ENCODE measurements at regions not wholly inside any gene's neighbourhood (a gene's known extent, or its start where the extent isn't known, plus 50 kb on each side); places are given as distances from the start of the nearest gene placed in this dataset.

DNA sequence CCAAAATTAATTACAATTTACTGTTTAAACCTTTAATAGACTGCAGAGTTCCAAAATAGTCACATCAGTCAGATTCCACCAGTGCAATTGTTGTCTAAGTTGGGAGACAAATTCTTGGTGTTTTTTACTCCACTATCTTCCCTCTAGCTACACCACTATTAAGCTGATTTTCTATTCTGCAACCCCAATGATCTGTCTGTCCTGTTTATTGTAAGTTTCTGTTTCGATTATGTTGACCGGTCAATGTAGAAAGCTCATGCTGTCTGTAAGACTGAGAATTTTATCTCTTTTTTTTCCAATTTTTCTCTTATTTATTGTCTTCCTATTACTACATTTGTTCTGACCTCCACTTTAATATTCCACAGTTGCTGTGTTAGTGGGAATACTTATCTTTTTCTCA, 557.5 kb downstream of the SH2D4B start:
- no peak overlapping the region for H3K4me3 ChIP-seq (ENCODE audit: low read depth, low read length)
- TF ChIP-seq, protein P1, sequence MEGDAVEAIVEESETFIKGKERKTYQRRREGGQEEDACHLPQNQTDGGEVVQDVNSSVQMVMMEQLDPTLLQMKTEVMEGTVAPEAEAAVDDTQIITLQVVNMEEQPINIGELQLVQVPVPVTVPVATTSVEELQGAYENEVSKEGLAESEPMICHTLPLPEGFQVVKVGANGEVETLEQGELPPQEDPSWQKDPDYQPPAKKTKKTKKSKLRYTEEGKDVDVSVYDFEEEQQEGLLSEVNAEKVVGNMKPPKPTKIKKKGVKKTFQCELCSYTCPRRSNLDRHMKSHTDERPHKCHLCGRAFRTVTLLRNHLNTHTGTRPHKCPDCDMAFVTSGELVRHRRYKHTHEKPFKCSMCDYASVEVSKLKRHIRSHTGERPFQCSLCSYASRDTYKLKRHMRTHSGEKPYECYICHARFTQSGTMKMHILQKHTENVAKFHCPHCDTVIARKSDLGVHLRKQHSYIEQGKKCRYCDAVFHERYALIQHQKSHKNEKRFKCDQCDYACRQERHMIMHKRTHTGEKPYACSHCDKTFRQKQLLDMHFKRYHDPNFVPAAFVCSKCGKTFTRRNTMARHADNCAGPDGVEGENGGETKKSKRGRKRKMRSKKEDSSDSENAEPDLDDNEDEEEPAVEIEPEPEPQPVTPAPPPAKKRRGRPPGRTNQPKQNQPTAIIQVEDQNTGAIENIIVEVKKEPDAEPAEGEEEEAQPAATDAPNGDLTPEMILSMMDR (IDR thresholded peaks at IDR 0.05; ENCODE audit: low read depth, low read length), result no peak

DNA sequence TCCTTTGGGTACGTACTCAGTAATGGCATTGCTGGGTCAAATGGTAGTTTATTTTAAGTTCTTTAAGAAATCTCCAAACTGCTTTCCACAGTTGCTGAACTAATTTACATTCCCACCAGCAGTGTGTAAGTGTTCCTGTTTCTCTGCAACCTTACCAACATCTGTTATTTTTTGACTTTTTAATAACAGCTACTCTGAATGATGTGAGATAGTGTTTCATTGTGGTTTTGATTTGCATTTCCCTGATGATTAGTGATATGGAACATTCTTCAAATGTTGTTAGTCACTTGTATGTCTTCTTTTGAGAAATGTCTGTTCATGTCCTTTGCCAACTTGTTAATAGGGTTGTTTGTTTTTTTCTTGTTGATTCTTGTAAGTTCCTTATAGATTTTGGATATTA, 558.9 kb downstream of the SH2D4B start:
- no peak overlapping the region for H3K4me3 ChIP-seq (ENCODE audit: low read depth, low read length)
- TF ChIP-seq, protein P1 (IDR thresholded peaks at IDR 0.05; ENCODE audit: low read depth, low read length), result no peak

DNA sequence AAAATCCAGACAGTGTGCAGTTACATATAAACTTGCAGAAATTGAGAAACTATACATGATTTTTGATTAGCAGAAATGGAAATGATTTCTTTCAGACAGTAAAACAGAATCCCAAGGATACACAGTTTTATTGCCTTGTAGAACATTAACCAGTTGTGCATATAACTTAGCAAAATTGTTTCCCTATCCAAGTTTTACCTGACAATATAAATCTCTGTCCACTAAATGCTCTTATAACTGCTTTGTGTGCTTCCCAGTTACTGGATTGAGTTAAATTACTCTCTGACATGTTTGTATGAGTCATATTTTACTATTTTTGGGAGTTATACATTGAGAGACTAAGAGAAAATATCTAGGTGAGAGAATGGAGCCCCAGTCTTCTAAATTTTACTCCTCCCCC, 563.4 kb downstream of the SH2D4B start:
- TF ChIP-seq, protein P1 (IDR thresholded peaks at IDR 0.05; ENCODE audit: low read depth, low read length), result no peak
- H3K4me3 ChIP-seq (ENCODE audit: low read depth, low read length), result no peak overlapping the region

DNA sequence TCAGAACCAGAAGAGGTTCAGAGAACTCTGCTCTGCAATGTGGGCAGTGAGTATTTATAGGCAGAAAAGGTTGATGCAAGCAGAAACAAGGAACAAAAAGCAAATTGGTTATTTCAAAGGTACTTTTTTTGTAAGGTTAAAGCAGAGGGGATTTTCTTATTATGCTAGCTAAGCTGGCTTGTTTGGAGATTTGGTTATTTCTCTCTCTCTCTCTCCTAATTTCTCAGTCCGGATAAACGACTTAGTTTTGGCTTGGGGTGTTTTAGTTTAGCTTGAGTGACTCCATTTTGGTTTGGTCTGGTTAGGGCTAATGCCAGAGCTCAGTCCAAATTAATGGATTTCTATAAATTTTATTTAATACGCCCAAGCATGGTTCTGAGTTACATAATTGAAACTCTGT, 566.8 kb downstream of the SH2D4B start:
- TF ChIP-seq, protein P1 (IDR thresholded peaks at IDR 0.05; ENCODE audit: low read depth, low read length), result no peak
- no peak overlapping the region for H3K4me3 ChIP-seq (ENCODE audit: low read depth, low read length)

DNA sequence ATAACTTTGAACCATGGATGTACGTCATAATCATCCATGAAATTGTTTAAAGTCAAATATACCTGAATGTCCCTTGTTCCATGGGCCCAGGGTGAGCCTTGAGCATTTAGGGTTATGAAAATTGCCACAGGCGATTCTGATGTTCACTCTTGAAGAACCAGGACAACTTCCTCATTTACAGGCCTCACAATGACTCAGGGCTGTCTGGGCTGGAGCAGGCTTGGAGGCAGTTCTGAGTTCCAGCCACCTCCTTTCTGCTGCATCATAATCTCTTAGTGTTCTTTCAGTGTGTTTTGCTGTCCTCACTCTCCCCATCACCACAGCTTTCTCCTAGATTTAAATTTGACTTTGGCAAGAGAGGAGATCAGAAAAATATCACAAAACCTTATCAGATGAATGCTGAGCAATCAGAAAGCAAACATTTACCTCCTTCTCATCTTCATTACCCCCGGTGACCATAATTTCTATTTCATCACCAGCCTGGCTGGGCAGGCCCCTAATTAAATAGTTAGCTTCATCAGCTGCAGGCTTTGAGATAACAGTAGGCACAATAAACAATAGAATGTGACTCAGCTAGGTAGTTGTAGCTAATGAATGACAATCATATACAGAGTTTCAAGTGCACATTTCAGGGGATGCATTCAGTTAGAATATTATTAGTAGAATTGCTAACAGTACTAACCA, 571.0 kb downstream of the SH2D4B start:
- TF ChIP-seq, protein P1 (IDR thresholded peaks at IDR 0.05; ENCODE audit: low read depth, low read length), result no peak
- H3K4me3 ChIP-seq (ENCODE audit: low read depth, low read length), result no peak overlapping the region

DNA sequence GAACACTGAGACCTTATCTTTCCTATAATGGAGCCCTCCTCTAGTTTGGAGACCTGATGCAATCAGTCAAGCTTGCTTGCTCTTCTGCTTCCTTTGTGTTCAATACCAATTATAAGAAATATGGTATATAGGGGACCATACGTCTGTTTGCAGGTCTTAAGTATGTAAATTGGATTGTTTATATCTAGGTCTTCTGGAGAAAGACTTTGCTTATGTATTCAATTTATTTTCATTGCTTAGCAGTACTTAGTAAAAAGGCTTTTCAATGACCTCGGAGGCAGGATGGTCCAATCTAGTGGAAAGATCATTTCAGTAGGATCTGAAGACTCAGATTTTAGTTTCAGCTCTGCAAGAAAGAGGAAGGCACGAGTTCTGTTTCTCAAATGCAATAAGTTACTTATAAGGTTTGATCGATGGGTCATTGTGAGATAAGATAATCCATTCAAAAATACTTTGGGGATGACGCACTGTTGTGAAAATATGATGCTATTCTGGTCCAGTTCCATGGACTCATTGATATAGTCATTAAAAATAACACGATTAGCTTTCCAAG, 571.6 kb downstream of the SH2D4B start:
- TF ChIP-seq, protein P1 (IDR thresholded peaks at IDR 0.05; ENCODE audit: low read depth, low read length), result no peak
- no peak overlapping the region for H3K4me3 ChIP-seq (ENCODE audit: low read depth, low read length)

DNA sequence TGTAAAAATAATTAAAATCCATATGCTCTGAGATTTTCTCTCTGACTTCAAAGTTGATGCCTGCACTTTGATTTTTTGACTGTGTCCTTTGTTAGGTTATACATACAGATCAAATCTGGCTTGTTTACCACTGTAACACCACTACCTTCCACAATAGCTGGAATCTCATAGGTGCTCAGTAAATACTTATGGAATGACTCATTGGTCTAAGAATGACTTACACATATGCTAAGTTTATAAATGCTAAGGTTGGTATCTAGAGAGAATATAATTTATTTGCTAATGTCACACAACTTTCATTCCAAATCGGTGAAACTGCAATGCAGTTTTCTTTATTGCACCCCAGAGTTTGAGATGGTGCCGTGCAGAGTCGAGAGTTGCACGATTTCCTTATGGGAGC, 578.5 kb downstream of the SH2D4B start:
- TF ChIP-seq, protein P1 (IDR thresholded peaks at IDR 0.05; ENCODE audit: low read depth, low read length), result no peak
- no peak overlapping the region for H3K4me3 ChIP-seq (ENCODE audit: low read depth, low read length)

Measured in WI38 (cell line).